GM12865 (cell line): ENCODE measurements at regions not wholly inside any gene's neighbourhood (a gene's known extent, or its start where the extent isn't known, plus 50 kb on each side); places are given as distances from the start of the nearest gene placed in this dataset.
A peak's percentile ranks its signal among the peaks of the same experiment; 100 is the strongest.
"Not testable (repeated sequence)": the region's sequence is repeated elsewhere in the genome, so short reads cannot be mapped to it uniquely, and the experiment has no call there.

Source experiments
- DNase-seq: peaks from one replicate; pipeline ENCODE4 v3.0.0; 2010; ENCODE audit warnings: low read depth
- H3K4me3 ChIP-seq: 2 replicates; pipeline ENCODE4 v1.5.1; 2011; ENCODE audit warnings: mild to moderate bottlenecking, low read depth, low read length, control low read depth
- CTCF ChIP-seq: IDR thresholded peaks from 2 replicates; pipeline ENCODE4 v1.5.1; 2011; ENCODE audit warnings: low read length, control low read depth, low read depth, inconsistent platforms; ENCODE audit not compliant: insufficient read depth; ENCODE audit errors: missing control alignments

DNA sequence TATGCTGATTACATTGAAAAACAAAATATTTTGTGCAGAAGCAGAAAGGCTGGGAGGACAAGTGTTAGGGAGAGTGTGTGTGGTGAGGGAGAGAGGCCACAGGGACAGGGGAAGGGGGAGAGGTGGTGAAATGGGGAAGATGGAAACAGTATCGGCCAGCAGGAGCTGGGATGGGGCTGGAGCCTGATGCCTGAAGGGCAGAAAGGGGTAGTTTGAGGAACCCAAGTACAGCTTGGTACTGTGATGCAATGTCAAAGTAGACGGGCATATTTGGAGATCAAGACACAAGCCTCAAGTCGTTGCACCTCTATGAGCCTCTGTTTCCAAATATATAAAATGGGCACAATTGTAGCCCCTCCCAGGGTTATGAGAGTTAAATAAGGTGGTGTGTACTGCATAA is 152.1 kb downstream of the LPIN1 start:
- H3K4me3 ChIP-seq = no peak overlapping the region
- no peak for TF ChIP-seq CTCF
- no peak for DNase-seq

DNA sequence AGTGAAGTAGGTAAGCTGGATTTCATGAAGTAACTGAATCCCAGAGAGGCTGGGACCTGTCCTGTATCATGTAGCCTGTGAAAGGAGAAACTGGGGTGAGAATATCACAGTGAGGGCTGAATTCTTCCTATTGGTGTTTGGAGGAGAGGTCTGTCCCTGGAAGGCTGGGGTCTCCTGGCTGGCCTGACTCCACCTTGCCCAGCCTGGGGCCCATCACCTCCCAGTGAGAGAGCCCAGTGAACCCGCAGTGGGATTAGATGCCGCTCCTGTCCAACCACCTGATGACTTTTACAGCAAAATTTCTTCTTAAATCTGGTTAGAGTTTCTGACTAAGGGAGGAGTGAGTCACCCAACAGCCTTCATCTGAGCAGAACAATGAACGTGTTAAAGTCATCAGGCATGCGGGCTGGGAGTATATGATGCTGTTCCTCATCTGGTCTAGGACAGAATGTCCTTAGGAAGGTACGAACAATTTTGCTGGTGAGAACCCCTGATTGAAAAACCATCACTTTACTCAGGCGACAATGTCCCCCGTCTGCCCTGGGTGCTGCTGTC is 152.9 kb downstream of the LPIN1 start:
- no peak for DNase-seq

DNA sequence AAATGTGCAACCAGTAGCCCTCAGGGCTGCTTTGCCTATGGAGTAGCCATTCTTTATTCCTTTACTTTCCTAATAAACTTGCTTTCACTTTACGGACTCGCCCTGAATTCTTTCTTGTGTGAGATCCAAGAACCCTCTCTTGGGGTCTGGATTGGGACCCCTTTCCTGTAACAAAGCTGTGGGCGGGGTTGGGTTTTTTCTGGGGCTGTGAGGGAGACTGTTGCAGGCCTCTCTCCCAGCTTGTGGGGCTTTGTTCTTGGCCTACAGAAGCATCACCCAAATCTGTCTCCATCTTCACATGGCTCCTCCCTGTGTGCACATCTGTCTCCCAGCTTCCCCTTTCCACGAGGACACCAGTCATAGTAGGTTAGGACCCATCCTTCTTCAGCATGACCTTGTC is 154.5 kb downstream of the LPIN1 start:
- H3K4me3 ChIP-seq, DNase-seq: not testable (repeated sequence)

More for the DNA sequence above, 152.9 kb downstream of the LPIN1 start:
- H3K4me3 ChIP-seq = no peak overlapping the region
- no peak for TF ChIP-seq CTCF

- no peak overlapping the region for H3K4me3 ChIP-seq
- TF ChIP-seq CTCF = no peak
- no peak for DNase-seq
Observed at GRCh38 chr2:11901351-11902069, 155.1 kb downstream of the LPIN1 start.

GRCh38 chr2:11903085-11903606 is 156.7 kb downstream of the LPIN1 start:
- no peak for DNase-seq
- TF ChIP-seq CTCF = no peak

GRCh38 chr2:11904029-11904428 is 157.6 kb downstream of the LPIN1 start:
- TF ChIP-seq CTCF = no peak
- no peak overlapping the region for H3K4me3 ChIP-seq
- DNase-seq = peak; percentile 39

More at GRCh38 chr2:11903085-11903606, 156.7 kb downstream of the LPIN1 start:
- H3K4me3 ChIP-seq = no peak overlapping the region

- TF ChIP-seq CTCF = no peak
- no peak for DNase-seq
Observed at GRCh38 chr2:11904941-11905340, 158.5 kb downstream of the LPIN1 start.

More at GRCh38 chr2:11904941-11905340, 158.5 kb downstream of the LPIN1 start:
- H3K4me3 ChIP-seq = no peak overlapping the region
